Hematopoietic multipotent progenitor cell treated with erythropoietin and hydrocortisone succinate and interleukin-3 and kit ligand, for 4 days (in vitro differentiated cells): ENCODE measurements at regions not wholly inside any gene's neighbourhood (a gene's known extent, or its start where the extent isn't known, plus 50 kb on each side); places are given as distances from the start of the nearest gene placed in this dataset.
"Not testable (repeated sequence)": the region's sequence is repeated elsewhere in the genome, so short reads cannot be mapped to it uniquely, and the experiment has no call there.

Experiments used
- DNase-seq: peaks from one replicate; pipeline ENCODE4 v3.0.0-alpha.2; 2015

DNA sequence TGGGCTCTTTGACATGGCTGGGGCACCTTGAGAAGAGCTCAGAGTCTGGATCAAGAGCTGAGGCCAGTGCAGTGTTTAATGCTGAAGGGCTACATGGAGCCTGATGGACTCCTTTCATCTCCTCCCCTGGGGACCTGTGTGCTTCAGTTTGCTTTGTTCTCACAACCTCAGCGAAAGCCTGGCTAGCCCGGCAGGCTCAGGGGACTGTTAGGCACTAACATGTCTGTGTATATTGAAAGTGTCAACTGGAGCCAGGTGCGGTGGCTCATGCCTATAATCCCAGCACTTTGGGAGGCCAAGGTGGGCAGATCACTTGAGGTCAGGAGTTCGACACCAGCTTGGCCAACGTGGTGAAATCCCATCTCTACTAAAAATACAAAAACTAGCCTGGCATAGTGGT lies 194.5 kb downstream of the C1orf94 start:
- not testable (repeated sequence) for DNase-seq

DNA sequence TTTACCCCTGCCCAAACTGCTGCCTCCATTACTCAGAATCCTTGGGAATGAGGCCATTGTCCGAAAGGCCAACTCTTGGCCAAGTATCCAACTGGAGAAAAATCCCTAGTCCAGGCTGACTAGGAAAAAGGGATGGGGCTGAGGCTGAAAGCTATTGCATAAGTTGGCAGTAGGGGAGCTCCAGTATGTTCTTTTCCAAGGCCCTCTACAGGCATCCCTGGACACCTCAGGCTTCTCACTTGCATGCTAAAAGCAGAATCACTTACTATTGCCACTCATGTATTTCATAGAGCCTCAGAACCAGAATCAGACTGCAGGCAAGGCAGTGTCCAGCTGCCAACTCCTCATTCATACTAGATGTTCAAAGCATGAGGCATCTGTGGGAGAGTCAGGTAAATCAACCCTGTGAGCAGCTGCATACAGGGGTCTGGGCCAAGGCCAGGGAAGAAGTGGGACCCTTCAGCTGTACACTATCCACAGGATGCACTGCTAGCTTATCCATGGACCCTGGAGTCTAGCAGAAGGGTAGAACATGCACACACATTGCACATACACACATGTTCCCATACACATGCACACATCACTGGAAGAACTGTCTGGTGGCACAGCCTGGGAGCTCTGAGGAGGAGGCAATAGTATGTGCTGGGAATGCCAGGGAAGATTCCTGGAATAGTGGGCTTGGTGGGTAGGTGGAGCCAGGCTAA lies 195.3 kb downstream of the C1orf94 start:
- no peak for DNase-seq

DNA sequence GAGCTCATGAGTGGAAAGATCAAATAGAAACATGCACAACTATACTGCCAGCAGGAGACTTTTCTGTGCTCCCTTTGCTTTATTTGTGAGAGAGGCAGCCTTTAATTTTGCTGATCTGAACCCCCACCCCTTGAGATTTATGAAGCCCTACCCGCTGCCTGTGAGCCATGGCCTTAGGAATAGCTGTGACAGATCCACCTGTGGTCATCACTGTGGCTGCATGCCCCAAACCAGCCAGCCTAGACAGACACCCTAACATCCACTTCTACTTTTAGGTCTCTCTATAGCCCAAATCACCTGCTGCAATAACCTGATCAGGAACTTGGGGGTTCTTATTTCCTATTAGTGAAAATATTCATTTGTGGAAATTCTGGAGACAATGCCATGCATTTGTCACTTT lies 196.2 kb downstream of the C1orf94 start:
- no peak for DNase-seq

DNA sequence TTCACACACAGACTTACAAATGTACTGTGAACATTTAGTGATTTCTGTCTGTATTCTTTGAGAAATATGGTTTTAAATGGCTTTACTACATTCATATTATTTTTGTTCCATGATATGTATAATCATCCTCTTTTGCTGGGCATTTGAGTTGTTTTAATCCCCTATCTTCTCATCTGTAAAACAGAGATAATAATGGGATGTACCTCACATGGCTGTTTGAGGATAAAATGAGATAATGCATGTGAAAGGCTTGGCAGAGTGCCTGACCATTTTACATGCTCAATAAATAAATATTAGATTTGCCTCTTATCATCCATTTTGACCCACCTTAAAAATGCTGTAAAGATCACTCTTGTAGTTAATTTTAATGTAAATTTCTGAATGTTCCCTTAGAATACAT lies 197.2 kb downstream of the C1orf94 start:
- DNase-seq: no peak

GRCh38 chr1:34376531-34376930 lies 199.8 kb downstream of the C1orf94 start:
- no peak for DNase-seq

GRCh38 chr1:34378968-34379856 lies 202.5 kb downstream of the C1orf94 start:
- DNase-seq: peak; percentile 26

DNA sequence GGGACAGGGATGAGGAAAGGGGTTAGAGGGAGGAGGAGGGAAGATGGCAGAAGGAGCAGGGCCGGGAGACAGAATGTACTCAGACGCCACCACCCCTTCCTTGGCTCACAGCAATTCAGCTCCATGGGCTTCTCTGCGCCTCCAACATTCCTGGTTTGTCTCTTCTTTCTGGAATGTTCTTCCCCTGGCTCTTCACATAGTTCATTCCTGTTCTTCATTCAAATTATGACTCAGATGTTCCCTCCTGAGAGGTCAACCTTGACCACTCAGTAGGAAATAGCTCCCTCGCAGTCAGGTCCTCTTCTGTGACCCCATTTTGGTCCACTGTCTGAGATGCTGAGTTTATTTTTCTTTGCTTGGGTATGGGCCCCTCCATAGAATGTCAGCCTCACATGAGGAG lies 203.2 kb downstream of the C1orf94 start:
- DNase-seq: no peak

GRCh38 chr1:34380526-34381124 lies 203.9 kb downstream of the C1orf94 start:
- no peak for DNase-seq

DNA sequence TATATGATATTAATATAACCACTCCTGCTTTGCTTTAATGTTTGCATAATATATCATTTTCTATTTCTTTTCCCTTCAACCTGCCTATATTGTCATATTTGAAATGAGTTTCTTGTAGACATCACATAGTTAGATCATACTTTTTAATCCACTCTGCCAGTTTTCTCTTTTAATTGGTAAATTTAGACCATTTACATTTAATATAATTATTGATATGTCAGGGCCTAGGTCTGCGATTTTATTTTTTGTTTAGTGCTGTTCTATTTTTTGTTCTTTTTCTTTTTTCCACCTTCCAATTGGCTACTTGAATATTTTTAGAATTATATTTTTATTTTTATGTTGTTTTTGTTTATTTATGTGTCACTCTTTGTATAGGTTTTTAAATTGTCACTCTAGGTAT lies 213.3 kb downstream of the C1orf94 start:
- DNase-seq: no peak

DNA sequence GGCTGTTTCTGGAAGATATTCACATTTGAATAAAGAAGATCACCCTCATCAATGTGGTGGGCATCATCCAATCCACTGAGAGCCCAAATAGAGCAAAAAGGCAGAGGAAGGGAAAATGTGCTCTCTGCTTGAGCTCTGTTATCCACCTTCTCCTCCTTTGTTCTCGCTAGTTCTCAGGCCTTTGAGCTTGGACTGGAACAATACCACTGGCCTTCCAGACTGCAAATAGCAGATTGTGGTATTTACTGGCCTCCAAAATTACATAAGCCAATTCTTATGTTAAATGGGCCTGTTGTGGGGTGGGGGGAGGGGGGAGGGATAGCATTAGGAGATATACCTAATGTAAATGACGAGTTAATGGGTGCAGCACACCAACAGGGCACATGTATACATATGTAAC lies 219.3 kb downstream of the C1orf94 start:
- no peak for DNase-seq

- DNase-seq: no peak
Measured at GRCh38 chr1:34398241-34398915, 221.7 kb downstream of the C1orf94 start.

DNA sequence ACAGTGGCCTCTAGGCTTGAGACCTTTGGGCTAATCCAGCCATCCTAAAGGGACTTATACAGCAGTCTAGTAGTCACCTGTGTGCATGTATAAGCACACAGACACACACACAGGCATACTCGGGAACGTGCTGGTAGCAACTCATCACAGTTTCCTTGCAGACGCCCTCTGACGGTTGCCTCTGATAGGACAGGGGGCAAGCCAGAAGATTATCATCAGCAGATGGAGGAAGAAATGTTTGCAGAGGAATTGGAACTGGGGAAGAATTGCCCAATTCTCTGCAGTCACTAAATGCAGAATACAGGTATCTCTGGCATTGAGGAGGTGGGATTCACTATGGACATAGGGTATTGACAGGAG lies 222.2 kb downstream of the C1orf94 start:
- peak; percentile 1 for DNase-seq

GRCh38 chr1:34400675-34401074 lies 224.0 kb downstream of the C1orf94 start:
- no peak for DNase-seq

GRCh38 chr1:34403156-34403555 lies 226.4 kb downstream of the C1orf94 start:
- DNase-seq: no peak

DNA sequence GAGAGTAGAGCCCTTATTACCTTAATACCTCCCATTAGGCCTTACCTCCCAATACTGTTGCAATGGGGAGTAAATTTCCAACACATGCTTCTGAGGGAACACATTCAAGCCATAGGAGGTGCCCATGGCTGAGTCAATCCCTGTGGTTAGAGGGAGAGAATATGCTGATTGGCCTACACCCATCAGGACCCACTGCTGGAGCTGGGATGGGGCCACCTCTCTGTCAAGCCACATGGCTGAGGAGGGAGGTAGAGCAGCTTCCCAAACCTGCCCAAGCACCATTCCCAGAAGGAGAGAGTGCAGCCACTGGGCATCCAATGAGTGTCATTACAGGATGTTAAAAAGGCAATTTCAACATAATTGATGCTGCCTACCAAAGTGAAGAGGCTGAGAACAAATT lies 228.1 kb downstream of the C1orf94 start:
- no peak for DNase-seq

GRCh38 chr1:34405266-34405959 lies 228.7 kb downstream of the C1orf94 start:
- DNase-seq: no peak

DNA sequence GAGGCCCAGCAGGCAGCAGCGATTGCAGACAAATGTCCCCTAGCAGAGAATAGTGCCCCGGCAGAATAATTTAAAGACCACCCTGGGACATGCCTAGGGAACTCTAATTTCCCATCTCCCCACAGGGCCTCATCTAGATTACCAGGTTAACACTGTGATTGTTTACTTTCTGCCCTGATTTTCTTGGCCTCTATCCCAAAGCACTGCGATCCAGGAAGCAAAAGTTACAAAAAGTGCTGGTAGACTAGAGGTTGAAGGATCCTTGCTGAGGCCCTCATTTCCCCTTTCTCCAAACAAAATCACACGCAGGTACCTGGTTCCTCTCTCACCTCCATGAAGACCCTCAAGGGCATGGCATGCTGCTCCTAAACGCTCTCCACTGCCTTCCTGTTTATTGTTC lies 229.7 kb downstream of the C1orf94 start:
- no peak for DNase-seq

- no peak for DNase-seq
Measured at GRCh38 chr1:34406833-34407539, 230.3 kb downstream of the C1orf94 start.

GRCh38 chr1:34408011-34408410 lies 231.3 kb downstream of the C1orf94 start:
- no peak for DNase-seq

DNA sequence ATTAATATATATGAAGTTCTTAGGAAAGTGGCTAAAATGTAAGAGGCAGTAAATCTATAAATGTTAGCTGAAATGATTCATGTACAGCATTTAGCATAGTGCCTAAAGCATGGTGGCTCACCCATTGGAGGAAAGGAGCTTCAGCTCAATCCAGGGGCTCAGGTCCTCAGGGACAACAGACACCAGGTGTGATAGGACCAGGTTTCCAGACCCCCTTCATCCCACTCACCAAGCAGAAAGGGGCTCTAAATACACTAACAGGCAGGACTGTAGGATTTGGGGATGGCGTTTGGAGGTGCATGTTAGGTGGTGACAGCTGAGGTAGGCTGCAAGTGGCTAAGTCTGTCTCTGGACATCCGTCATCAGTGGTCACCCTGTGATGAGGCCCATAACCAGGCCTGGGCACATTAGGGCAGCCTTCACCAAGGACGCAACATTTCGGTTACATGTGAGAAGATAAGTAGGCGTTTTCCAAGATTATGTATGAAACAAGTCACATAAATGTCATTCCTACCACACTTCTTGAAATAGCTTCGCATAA lies 233.1 kb downstream of the C1orf94 start:
- DNase-seq: no peak

- no peak for DNase-seq
Measured at GRCh38 chr1:34412598-34413370, 236.1 kb downstream of the C1orf94 start.
